Fibroblast of mammary gland (primary cell): ENCODE measurements at regions not wholly inside any gene's neighbourhood (a gene's known extent, or its start where the extent isn't known, plus 50 kb on each side); places are given as distances from the start of the nearest gene placed in this dataset.

Source experiments
- DNase-seq: peaks from one replicate; pipeline ENCODE4 v3.0.0-alpha.2; 2010; ENCODE audit warnings: low read depth
- H3K4me3 ChIP-seq: 2 replicates; pipeline ENCODE4 v1.5.1; 2011; ENCODE audit warnings: low read depth, mild to moderate bottlenecking, low read length, moderate library complexity; ENCODE audit not compliant: control insufficient read depth
- CTCF ChIP-seq: conservative IDR thresholded peaks from 2 replicates; pipeline ENCODE4 v1.5.1; 2011; ENCODE audit warnings: low read depth, low read length, inconsistent platforms; ENCODE audit not compliant: control insufficient read depth, insufficient read depth

- H3K4me3 ChIP-seq: no peak overlapping the region
- DNase-seq: no peak
- no peak for TF ChIP-seq CTCF
These were observed 104.8 kb upstream of the CHRNA7 start for GRCh38 chr15:31925541-31925940.

DNA sequence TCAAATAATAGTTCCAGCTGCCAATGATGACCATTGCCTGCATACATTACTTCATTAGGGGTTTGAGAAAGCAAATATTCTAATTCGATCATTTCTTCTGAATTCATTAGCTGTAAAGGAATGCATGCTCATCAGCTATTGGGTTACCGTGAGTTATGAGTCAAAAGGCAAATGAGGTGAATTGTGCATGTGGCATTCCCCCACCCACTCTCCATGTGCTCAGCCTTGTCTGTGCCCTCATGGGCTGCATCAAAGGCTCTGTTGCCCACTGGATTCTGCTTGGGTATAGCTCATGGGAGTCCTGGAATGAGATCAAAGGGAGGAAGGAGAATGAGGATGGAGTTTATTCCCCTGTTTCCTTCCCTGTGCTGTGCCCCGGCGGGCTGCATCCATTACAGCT is 99.3 kb upstream of the CHRNA7 start:
- H3K4me3 ChIP-seq: no peak overlapping the region
- TF ChIP-seq CTCF: no peak
- no peak for DNase-seq

DNA sequence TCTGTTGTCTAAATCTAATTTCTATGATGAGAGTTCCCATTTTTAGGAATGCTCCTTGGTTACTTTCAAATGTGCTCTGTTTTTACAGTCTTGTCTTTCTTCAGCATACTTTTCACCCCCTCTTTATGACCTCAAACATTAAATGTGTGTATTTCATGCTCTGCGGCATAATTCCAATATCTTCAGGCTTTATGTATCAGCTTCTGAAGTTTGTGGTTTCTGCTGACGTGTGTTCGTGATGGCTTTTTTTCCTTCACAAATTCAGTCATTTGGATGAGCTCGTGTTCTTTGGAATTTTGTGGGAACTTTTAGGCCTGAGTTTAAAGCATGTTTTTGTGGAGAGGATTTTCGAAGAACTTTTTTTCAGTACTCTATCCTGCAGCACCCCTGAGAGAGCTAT is 97.7 kb upstream of the CHRNA7 start:
- no peak for DNase-seq
- no peak for TF ChIP-seq CTCF
- no peak overlapping the region for H3K4me3 ChIP-seq

DNA sequence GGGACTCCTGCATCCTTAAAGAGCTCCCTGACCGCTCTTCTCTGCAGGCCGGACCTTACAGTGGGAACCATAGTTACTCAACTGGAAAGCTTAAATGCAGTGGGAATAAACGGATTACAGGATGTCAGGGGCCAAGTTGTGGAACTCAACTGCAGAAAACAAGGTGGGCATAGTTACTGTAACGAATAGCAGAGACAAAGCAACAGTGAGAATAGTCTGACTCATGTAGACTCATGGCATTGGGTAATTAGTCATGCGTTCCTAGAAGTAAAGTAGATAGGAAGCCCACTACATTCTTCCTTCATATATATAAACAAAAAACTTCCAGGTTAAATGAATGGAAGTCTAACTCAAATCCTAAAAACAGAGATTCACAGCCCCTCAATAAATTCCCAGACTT is 95.5 kb upstream of the CHRNA7 start:
- no peak for DNase-seq
- H3K4me3 ChIP-seq: no peak overlapping the region
- no peak for TF ChIP-seq CTCF

DNA sequence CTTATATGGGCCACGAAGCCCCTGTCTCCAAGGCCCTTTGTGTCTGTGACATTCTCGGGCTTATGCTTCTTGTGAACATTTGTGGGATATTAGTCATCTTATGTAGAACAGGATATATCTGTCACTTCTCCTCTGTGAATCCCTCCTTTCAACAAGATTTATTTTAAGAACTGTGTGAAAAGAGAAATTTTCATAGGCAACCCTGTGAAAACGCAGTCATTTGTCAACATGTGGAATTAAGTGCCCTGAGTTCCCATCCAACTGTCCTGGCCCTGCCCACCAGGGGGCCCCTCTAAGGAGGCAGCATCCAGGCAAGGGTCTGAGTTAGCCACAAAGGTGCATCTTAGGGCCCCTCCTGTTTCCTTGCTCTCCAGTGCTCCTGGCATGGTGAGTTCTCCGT is 76.8 kb upstream of the CHRNA7 start:
- no peak for TF ChIP-seq CTCF
- no peak overlapping the region for H3K4me3 ChIP-seq
- DNase-seq: no peak

- H3K4me3 ChIP-seq: no peak overlapping the region
- no peak for DNase-seq
- no peak for TF ChIP-seq CTCF
These were observed 75.7 kb upstream of the CHRNA7 start for GRCh38 chr15:31954374-31955172.
